Loucy (cell line): ENCODE measurements at regions not wholly inside any gene's neighbourhood (a gene's known extent, or its start where the extent isn't known, plus 50 kb on each side); places are given as distances from the start of the nearest gene placed in this dataset.
"Not testable (repeated sequence)": the region's sequence is repeated elsewhere in the genome, so short reads cannot be mapped to it uniquely, and the experiment has no call there.

Experiments used
- H2AFZ ChIP-seq: fragments of 200-600 bp; sonication (generic); 2 replicates; pipeline ENCODE4 v1.6.0; 2016; ENCODE audit warnings: antibody characterized with exemption, mild to moderate bottlenecking, low read length, moderate library complexity
- H3F3A ChIP-seq: fragments of 200-600 bp; 2 replicates; pipeline ENCODE4 v1.6.0; 2016; ENCODE audit warnings: antibody characterized with exemption, low read depth, mild to moderate bottlenecking
- H3K27me3 ChIP-seq: fragments of 200-600 bp; sonication (generic); 2 replicates; pipeline ENCODE4 v1.6.1; 2014; ENCODE audit warnings: low read length, mild to moderate bottlenecking; ENCODE audit not compliant: insufficient read depth, poor library complexity, severe bottlenecking
- H3K36me3 ChIP-seq: fragments of 200-600 bp; sonication (generic); 2 replicates; pipeline ENCODE4 v1.6.1; 2016; ENCODE audit warnings: low read length; ENCODE audit not compliant: insufficient read depth
- H3K4me1 ChIP-seq: fragments of 200-600 bp; sonication (generic); 2 replicates; pipeline ENCODE4 v1.5.1; 2014; ENCODE audit warnings: low read length, mild to moderate bottlenecking; ENCODE audit not compliant: insufficient read depth, poor library complexity, severe bottlenecking
- H3K4me2 ChIP-seq: fragments of 200-600 bp; sonication (generic); 2 replicates; pipeline ENCODE4 v1.6.0; 2014; ENCODE audit warnings: antibody characterized with exemption, low read length, low read depth, mild to moderate bottlenecking; ENCODE audit not compliant: poor library complexity, severe bottlenecking
- H3K4me3 ChIP-seq: fragments of 200-600 bp; sonication (generic); 2 replicates; pipeline ENCODE4 v1.5.1; 2014; ENCODE audit warnings: low read length, mild to moderate bottlenecking, mixed read lengths; ENCODE audit not compliant: poor library complexity, severe bottlenecking
- H3K79me2 ChIP-seq: fragments of 200-600 bp; sonication (generic); 2 replicates; pipeline ENCODE4 v1.6.1; 2014; ENCODE audit warnings: low read length; ENCODE audit not compliant: insufficient read depth
- H3K9ac ChIP-seq: fragments of 200-600 bp; sonication (generic); 2 replicates; pipeline ENCODE4 v1.6.0; 2014; ENCODE audit warnings: mild to moderate bottlenecking, low read depth, low read length, moderate library complexity; ENCODE audit not compliant: poor library complexity, severe bottlenecking
- H3K9me2 ChIP-seq: fragments of 200-600 bp; sonication (generic); replicated peaks from 2 replicates; pipeline ENCODE4 v1.6.1; 2016; ENCODE audit warnings: low read depth, low read length, mixed read lengths
- H3K9me3 ChIP-seq: fragments of 200-600 bp; sonication (generic); 2 replicates; pipeline ENCODE4 v1.6.1; 2014; ENCODE audit warnings: mild to moderate bottlenecking, antibody characterized with exemption, low read length, low read depth; ENCODE audit not compliant: insufficient read depth
- H4K20me1 ChIP-seq: fragments of 200-600 bp; sonication (generic); 2 replicates; pipeline ENCODE4 v1.6.0; 2014; ENCODE audit warnings: antibody characterized with exemption, low read length, mild to moderate bottlenecking; ENCODE audit not compliant: insufficient read depth, poor library complexity, severe bottlenecking
- EZH2phosphoT487 ChIP-seq: fragments of 200-600 bp; IDR thresholded peaks from 2 replicates; pipeline ENCODE4 v1.6.1; 2018; ENCODE audit warnings: antibody characterized with exemption, mild to moderate bottlenecking, moderate library complexity, borderline replicate concordance
- TF ChIP-seq, protein P1 (sequence below): fragments of 200-600 bp; sonication (generic); conservative IDR thresholded peaks from 2 replicates; pipeline ENCODE4 v1.5.1; 2014; ENCODE audit warnings: mild to moderate bottlenecking, antibody characterized with exemption, low read length

DNA sequence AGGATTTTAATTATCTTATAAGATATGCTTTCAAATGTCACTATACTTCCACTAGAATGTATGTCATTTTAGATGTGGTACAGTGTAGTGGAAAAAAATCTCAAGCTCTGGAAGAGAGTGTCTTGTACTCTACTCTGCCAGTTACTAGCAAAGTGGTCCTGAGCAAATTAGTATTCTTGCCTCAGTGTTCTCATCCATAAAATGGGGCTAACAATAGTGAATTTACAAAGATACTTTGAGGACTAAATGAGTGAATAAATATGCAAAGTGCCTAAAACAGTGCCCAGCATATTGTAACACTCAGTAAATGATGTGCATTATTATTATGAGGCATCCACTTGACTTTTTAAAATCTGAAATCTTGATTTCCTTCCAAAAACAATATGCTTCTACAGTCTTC lies 488.9 kb upstream of the PHF14 start:
- Histone ChIP-seq H3F3A (no peaks in the 10 kb centered on the region), H3K9ac (no peak overlapping the region), H3K36me3 (no peaks in the 10 kb centered on the region), H3K27me3 (no peaks in the 10 kb centered on the region), H4K20me1 (no peaks in the 10 kb centered on the region), H3K79me2 (no peaks in the 10 kb centered on the region), H3K4me1 (peaks cover 13% of the 10 kb centered on the region), H3K9me3 (no peaks in the 10 kb centered on the region), H3K4me2 (peak overlapping the region; percentile 4), H3K9me2 (no peaks in the 10 kb centered on the region), H2AFZ (no peak overlapping the region), H3K4me3 (no peak overlapping the region)
- TF ChIP-seq, protein P1, sequence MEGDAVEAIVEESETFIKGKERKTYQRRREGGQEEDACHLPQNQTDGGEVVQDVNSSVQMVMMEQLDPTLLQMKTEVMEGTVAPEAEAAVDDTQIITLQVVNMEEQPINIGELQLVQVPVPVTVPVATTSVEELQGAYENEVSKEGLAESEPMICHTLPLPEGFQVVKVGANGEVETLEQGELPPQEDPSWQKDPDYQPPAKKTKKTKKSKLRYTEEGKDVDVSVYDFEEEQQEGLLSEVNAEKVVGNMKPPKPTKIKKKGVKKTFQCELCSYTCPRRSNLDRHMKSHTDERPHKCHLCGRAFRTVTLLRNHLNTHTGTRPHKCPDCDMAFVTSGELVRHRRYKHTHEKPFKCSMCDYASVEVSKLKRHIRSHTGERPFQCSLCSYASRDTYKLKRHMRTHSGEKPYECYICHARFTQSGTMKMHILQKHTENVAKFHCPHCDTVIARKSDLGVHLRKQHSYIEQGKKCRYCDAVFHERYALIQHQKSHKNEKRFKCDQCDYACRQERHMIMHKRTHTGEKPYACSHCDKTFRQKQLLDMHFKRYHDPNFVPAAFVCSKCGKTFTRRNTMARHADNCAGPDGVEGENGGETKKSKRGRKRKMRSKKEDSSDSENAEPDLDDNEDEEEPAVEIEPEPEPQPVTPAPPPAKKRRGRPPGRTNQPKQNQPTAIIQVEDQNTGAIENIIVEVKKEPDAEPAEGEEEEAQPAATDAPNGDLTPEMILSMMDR: no peak
- TF ChIP-seq EZH2phosphoT487: no peak

DNA sequence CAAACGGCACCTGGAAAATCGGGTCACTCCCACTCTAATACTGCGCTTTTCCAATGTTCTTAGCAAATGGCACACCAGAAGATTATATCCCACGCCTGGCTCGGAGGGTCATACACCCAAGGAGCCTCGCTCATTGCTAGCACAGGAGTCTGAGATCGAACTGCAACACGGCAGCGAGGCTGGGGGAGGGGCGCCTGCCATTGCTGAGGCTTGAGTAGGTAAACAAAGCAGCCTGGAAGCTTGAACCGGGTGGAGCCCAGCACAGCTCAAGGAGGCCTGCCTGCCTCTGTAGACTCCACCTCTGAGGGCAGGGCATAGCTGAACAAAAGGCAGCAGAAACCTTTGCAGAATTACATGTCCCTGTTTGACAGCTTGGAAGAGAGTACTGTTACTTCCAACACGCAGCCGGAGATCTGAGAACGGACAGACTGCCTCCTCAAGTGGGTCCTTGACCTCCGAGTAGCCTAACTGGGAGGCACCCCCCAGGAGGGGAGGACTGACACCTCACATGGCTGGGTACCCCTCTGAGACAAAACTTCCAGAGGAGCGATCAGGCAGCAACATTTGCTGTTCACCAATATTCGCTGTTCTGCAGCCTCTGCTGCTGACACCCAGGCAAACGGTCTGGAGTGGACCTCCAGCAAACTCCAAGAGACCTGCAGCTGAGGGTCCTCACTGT lies 472.3 kb upstream of the PHF14 start:
- H3K4me1 ChIP-seq, H3K4me3 ChIP-seq, H3F3A ChIP-seq, H3K27me3 ChIP-seq, H3K36me3 ChIP-seq, H3K9ac ChIP-seq, H3K4me2 ChIP-seq, H3K9me2 ChIP-seq, H3K79me2 ChIP-seq, H4K20me1 ChIP-seq, H2AFZ ChIP-seq, H3K9me3 ChIP-seq: not testable (repeated sequence)

DNA sequence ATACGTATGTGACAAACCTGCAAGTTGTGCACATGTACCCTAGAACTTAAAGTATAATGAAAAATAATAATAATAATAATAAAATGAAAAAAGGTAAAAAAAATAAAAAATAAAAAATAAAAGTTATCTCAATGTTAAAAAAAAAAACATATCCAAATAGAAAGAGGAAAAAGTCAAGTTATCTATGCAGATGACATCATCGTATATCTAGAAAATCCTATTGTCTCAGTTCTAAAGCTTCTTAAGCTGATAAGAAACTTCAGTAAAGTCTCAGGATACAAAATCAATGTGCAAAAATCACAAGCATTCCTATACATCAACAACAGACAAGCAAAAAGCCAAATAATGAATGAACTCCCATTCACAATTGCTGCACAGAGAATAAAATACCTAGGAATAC lies 466.6 kb upstream of the PHF14 start:
- Histone ChIP-seq H3K36me3 (no peaks in the 10 kb centered on the region), H3F3A (no peaks in the 10 kb centered on the region), H4K20me1 (no peaks in the 10 kb centered on the region), H3K9me2 (no peaks in the 10 kb centered on the region), H3K79me2 (no peaks in the 10 kb centered on the region), H2AFZ (no peak overlapping the region), H3K4me3 (no peak overlapping the region), H3K9ac (no peak overlapping the region), H3K27me3 (no peaks in the 10 kb centered on the region), H3K9me3 (peaks cover 10% of the 10 kb centered on the region; the same call in 1 of the 2 replicates), H3K4me2 (no peak overlapping the region), H3K4me1 (no peaks in the 10 kb centered on the region)
- no peak for TF ChIP-seq EZH2phosphoT487
- TF ChIP-seq, protein P1: no peak

DNA sequence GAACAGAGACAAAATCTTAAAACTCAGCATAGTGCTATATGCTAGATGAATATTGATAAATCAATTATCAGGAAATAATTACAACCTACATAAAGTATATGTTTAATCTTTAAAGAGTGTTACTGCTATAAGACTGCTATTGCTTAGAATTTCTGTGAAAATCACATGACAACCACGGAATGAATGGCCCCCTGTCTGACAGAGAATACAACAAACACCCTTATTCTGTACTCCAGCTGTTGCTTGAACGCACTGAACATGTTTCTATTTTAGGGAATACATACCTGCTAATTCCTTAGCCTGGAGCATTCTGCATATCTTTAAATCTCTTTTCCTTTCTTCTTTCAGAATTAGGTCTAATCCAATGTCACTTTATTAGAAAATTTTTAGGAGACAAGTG lies 452.4 kb upstream of the PHF14 start:
- H4K20me1 ChIP-seq: no peaks in the 10 kb centered on the region
- H3K4me3 ChIP-seq: no peak overlapping the region
- H3K9me2 ChIP-seq: no peaks in the 10 kb centered on the region
- TF ChIP-seq EZH2phosphoT487: no peak
- TF ChIP-seq, protein P1: no peak
- no peaks in the 10 kb centered on the region for H3K36me3 ChIP-seq
- H3F3A ChIP-seq: no peaks in the 10 kb centered on the region
- peaks cover 2% of the 10 kb centered on the region for H3K4me1 ChIP-seq
- H2AFZ ChIP-seq: no peak overlapping the region
- H3K4me2 ChIP-seq: no peak overlapping the region
- no peaks in the 10 kb centered on the region for H3K79me2 ChIP-seq
- H3K9me3 ChIP-seq: no peaks in the 10 kb centered on the region
- H3K9ac ChIP-seq: no peak overlapping the region
- H3K27me3 ChIP-seq: no peaks in the 10 kb centered on the region

DNA sequence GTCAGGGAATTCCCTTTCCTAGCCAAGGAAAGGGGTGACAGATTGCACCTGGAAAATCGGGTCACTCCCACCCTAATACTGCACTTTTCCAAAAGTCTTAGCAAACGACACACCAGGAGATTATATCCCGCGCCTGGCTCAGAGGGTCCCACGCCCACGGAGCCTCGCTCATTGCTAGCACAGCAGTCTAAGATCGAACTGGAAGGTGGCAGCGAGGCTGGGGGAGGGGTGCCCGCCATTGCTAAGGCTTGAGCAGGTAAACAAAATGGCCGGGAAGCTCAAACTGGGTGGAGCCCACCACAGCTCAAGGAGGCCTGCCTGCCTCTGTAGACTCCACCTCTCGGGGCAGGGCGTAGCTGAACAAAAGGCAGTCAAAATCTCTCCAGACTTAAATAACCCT lies 440.2 kb upstream of the PHF14 start:
- not testable (repeated sequence) for H3K4me2 ChIP-seq, H3K27me3 ChIP-seq, H3K36me3 ChIP-seq, H3K79me2 ChIP-seq, H4K20me1 ChIP-seq, H3K4me1 ChIP-seq, H3K9me2 ChIP-seq, H3K9ac ChIP-seq, H3K9me3 ChIP-seq, H2AFZ ChIP-seq, H3F3A ChIP-seq, H3K4me3 ChIP-seq
